ENCODE measurements at regions not wholly inside any gene's neighbourhood (a gene's known extent, or its start where the extent isn't known, plus 50 kb on each side); places are given as distances from the start of the nearest gene placed in this dataset.

DNA sequence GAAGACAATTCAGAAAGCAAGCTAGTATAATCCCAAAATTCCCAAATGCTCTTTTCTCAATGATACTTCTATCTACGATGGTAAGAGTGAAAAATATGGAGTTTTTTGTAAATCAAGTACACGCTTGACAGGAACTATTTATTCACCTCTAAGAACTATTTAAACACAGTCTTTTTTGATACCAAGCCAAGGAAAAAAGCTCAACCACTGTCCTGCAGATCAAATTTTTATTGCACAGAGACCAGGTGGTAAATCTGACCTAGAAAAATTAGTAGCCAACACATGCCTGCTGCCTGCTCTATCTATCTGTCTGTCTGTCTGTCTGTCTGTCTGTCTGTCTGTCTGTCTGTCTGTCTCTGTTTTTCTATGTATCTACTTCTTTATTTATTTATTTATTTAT is 292.2 kb downstream of the MZT1 start (continued):
- TF ChIP-seq NFYC (CRISPR knock-in tag; IDR thresholded peaks at IDR 0.05) (no peak), NR1H2 (CRISPR knock-in tag; IDR thresholded peaks at IDR 0.05; ENCODE audit: borderline replicate concordance, low read depth) (no peak), MED8 (CRISPR knock-in tag; IDR thresholded peaks at IDR 0.05; ENCODE audit: insufficient replicate concordance) (no peak), SETDB1 (CRISPR knock-in tag; IDR thresholded peaks at IDR 0.05; ENCODE audit: borderline replicate concordance) (no peak), ZNF713 (CRISPR knock-in tag; IDR thresholded peaks at IDR 0.05) (no peak), RBAK (CRISPR knock-in tag; IDR thresholded peaks at IDR 0.05) (no peak), TBP (CRISPR knock-in tag; IDR thresholded peaks at IDR 0.05) (no peak)
- TF ChIP-seq, protein P1, sequence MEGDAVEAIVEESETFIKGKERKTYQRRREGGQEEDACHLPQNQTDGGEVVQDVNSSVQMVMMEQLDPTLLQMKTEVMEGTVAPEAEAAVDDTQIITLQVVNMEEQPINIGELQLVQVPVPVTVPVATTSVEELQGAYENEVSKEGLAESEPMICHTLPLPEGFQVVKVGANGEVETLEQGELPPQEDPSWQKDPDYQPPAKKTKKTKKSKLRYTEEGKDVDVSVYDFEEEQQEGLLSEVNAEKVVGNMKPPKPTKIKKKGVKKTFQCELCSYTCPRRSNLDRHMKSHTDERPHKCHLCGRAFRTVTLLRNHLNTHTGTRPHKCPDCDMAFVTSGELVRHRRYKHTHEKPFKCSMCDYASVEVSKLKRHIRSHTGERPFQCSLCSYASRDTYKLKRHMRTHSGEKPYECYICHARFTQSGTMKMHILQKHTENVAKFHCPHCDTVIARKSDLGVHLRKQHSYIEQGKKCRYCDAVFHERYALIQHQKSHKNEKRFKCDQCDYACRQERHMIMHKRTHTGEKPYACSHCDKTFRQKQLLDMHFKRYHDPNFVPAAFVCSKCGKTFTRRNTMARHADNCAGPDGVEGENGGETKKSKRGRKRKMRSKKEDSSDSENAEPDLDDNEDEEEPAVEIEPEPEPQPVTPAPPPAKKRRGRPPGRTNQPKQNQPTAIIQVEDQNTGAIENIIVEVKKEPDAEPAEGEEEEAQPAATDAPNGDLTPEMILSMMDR (CRISPR knock-in tag; IDR thresholded peaks at IDR 0.05): no peak

- H3K27ac ChIP-seq (ENCODE audit: extremely low read length, insufficient read depth, low read length): no peak overlapping the region
- no peaks in the 10 kb centered on the region for H3K4me1 ChIP-seq (ENCODE audit: insufficient read depth, low read length)
- TF ChIP-seq MAFK (conservative IDR thresholded peaks at IDR 0.05 in 1 of 2, IDR thresholded peaks at IDR 0.05 in 1 of 2; ENCODE audit: low read length in 2 of 2) (peak; percentile 45 to 65; a peak in 3 of 4 replicates), BRD4 (CRISPR knock-in tag; IDR thresholded peaks at IDR 0.05) (no peak), MAFF (IDR thresholded peaks at IDR 0.05; ENCODE audit: low read depth, low read length) (peak; percentile 37; the same call in 1 of the 2 replicates)
- H2AFZ ChIP-seq (ENCODE audit: low read length): no peak overlapping the region
- no peaks in the 10 kb centered on the region for H3K36me3 ChIP-seq (replicated peaks in 1 of 2; ENCODE audit: control insufficient read depth in 1 of 2, insufficient read depth in 2 of 2, low read length in 2 of 2)
- H3K27me3 ChIP-seq (ENCODE audit: control insufficient read depth in 1 of 2, insufficient read depth in 2 of 2, low read length in 2 of 2): no peaks in the 10 kb centered on the region
- in situ Hi-C loops (cut with HindIII; ENCODE audit: extremely low pct_ligation_motif_present, low pct_unique_long_range_greater_than_20kb): no loop called here
- no peak overlapping the region for H3K9ac ChIP-seq (ENCODE audit: insufficient read depth, low read depth, low read length)
- ChIA-PET POLR2A (no interaction called here), CTCF (ENCODE audit: low intra/inter-chr PET ratio, low total read pairs) (no interaction called here)
- no peak overlapping the region for H3K4me3 ChIP-seq (replicated peaks in 1 of 3; ENCODE audit: insufficient read depth in 1 of 3, low read depth in 2 of 3, low read length in 3 of 3)
- no peaks in the 10 kb centered on the region for H4K20me1 ChIP-seq (ENCODE audit: insufficient read depth, low read length)
- FAIRE-seq (no peak), ATAC-seq (no peak), DNase-seq (ENCODE audit: low spot score) (no peak)
- no peaks in the 10 kb centered on the region for H3K9me3 ChIP-seq (ENCODE audit: low read length)
- intact Hi-C loops (cut with micrococcal nuclease; ENCODE audit: unreplicated experiment): no loop called here
- BruUV-seq (replicated peaks): no TSS peak
- H3K79me2 ChIP-seq (ENCODE audit: insufficient read depth, low read length): no peaks in the 10 kb centered on the region
- no peak overlapping the region for H3K4me2 ChIP-seq (ENCODE audit: low read depth, low read length)
- 25% methylated on average over 3 of the region's 3 CpGs for WGBS (ENCODE audit: low lambda C conversion rate)
These were observed 295.3 kb downstream of the MZT1 start for GRCh38 chr13:72431981-72432682.
